B cell (primary cell): ENCODE measurements at regions not wholly inside any gene's neighbourhood (a gene's known extent, or its start where the extent isn't known, plus 50 kb on each side); places are given as distances from the start of the nearest gene placed in this dataset.

ENCODE experiments used
- EZH2 ChIP-seq: IDR thresholded peaks from 2 replicates; pipeline ENCODE4 v1.6.1; 2012; ENCODE audit warnings: borderline replicate concordance, low read depth, mild to moderate bottlenecking, moderate library complexity, low read length; ENCODE audit not compliant: insufficient read depth, poor library complexity, severe bottlenecking
- TF ChIP-seq, protein P1 (sequence below): fragments of 200-600 bp; IDR thresholded peaks from one replicate; pipeline ENCODE4 v1.8.0; 2022; ENCODE audit warnings: antibody characterized with exemption, mild to moderate bottlenecking

DNA sequence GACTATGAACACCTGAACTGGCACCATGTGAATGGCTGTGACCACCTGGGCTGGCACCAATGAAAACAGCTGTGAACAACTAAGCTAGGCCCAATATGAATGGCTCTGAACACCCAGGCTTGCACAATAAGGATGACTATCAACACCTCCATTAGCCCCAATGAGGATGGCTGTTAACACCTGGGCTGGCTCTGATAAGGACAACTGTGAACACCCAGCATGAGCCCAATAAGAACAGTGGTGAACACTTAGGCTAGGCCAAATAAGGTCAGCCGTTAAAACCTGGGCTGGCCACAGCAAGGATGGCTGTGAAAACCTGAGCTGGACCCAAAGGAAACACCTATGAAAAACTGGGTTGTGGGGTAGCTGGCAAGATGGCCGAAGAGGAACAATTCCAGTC is 1163.1 kb downstream of the UQCRFS1 start:
- no peak for TF ChIP-seq EZH2
- TF ChIP-seq, protein P1, sequence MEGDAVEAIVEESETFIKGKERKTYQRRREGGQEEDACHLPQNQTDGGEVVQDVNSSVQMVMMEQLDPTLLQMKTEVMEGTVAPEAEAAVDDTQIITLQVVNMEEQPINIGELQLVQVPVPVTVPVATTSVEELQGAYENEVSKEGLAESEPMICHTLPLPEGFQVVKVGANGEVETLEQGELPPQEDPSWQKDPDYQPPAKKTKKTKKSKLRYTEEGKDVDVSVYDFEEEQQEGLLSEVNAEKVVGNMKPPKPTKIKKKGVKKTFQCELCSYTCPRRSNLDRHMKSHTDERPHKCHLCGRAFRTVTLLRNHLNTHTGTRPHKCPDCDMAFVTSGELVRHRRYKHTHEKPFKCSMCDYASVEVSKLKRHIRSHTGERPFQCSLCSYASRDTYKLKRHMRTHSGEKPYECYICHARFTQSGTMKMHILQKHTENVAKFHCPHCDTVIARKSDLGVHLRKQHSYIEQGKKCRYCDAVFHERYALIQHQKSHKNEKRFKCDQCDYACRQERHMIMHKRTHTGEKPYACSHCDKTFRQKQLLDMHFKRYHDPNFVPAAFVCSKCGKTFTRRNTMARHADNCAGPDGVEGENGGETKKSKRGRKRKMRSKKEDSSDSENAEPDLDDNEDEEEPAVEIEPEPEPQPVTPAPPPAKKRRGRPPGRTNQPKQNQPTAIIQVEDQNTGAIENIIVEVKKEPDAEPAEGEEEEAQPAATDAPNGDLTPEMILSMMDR: no peak
